ENCODE measurements at regions not wholly inside any gene's neighbourhood (a gene's known extent, or its start where the extent isn't known, plus 50 kb on each side); places are given as distances from the start of the nearest gene placed in this dataset.

GRCh38 chr5:91950328-91950727 is 567.2 kb upstream of the ARRDC3 start (continued):
- no peak for TF ChIP-seq EZH2 (IDR thresholded peaks at IDR 0.05; ENCODE audit: low read depth, unreplicated experiment)
- TF ChIP-seq JUNB (IDR thresholded peaks at IDR 0.05; ENCODE audit: unreplicated experiment) = no peak
- no peak for TF ChIP-seq NANOG (IDR thresholded peaks at IDR 0.05; ENCODE audit: borderline replicate concordance)
- TF ChIP-seq POLR2AphosphoS5 (IDR thresholded peaks at IDR 0.05; ENCODE audit: low read depth) = no peak
- no peak for TF ChIP-seq CTCF (conservative IDR thresholded peaks at IDR 0.05; ENCODE audit: low read depth in 2 of 2)
- TF ChIP-seq STAT1 (IDR thresholded peaks at IDR 0.05; ENCODE audit: unreplicated experiment) = no peak

DNA sequence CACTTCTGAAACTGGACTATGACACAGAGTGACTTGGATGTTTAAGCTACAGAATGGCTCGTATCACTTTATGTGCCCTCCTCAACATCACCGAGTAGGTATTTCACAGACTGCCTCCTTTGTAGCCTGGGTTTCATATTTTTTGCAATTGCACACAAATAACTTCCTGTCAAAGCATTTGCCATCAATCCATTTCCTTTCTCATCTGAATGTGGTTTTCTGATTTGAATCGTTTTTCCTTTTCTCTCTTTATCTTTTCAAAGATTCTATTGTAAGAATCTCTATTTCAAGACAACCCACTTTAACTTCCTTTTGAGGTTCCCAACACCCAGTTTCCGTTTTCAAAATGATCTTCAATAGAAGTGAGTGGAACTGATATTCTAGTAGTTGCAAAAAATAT is 563.8 kb upstream of the ARRDC3 start:
- H3K4me1 Mint-ChIP-seq = peaks cover 4% of the 10 kb centered on the region
- no peak overlapping the region for H3K27ac Mint-ChIP-seq
- H3K9me3 Mint-ChIP-seq = no peaks in the 10 kb centered on the region
- Histone ChIP-seq H3F3A (replicated peaks; ENCODE audit: low read depth) (no peaks in the 10 kb centered on the region), H4K20me1 (replicated peaks; ENCODE audit: insufficient read depth) (no peaks in the 10 kb centered on the region), H3K9me2 (ENCODE audit: insufficient read depth) (no peaks in the 10 kb centered on the region), H3K4me2 (no peak overlapping the region), H3K36me3 (ENCODE audit: insufficient read depth) (no peaks in the 10 kb centered on the region), H3K27me3 (ENCODE audit: insufficient read depth) (no peaks in the 10 kb centered on the region), H2AFZ (no peak overlapping the region), H3K79me2 (replicated peaks; ENCODE audit: insufficient read depth) (no peaks in the 10 kb centered on the region), H3K4me1 (ENCODE audit: insufficient read depth) (peaks cover 8% of the 10 kb centered on the region; the same call in 1 of the 2 replicates), H3K4me3 (no peak overlapping the region), H3K27ac (ENCODE audit: low read depth) (no peak overlapping the region)
- ATAC-seq (no peak), DNase-seq (ENCODE audit: low spot score) (no peak)
- no peaks in the 10 kb centered on the region for H3K36me3 Mint-ChIP-seq (ENCODE audit: low read depth)
- no peaks in the 10 kb centered on the region for H3K27me3 Mint-ChIP-seq (ENCODE audit: insufficient read depth, low read depth, poor library complexity)
- H3K4me3 Mint-ChIP-seq = no peak overlapping the region
- no peak for TF ChIP-seq STAT1 (IDR thresholded peaks at IDR 0.05; ENCODE audit: unreplicated experiment)
- TF ChIP-seq CREB1 (CRISPR knock-in tag; IDR thresholded peaks at IDR 0.05; ENCODE audit: low read depth) = no peak
- TF ChIP-seq ZNF114 (CRISPR knock-in tag; IDR thresholded peaks at IDR 0.05) = no peak
- no peak for TF ChIP-seq EZH2phosphoT487 (IDR thresholded peaks at IDR 0.05; ENCODE audit: unreplicated experiment)
- TF ChIP-seq NANOG (IDR thresholded peaks at IDR 0.05; ENCODE audit: borderline replicate concordance) = no peak
- TF ChIP-seq CTCF (conservative IDR thresholded peaks at IDR 0.05; ENCODE audit: low read depth in 2 of 2) = no peak
- no peak for TF ChIP-seq EZH2 (IDR thresholded peaks at IDR 0.05; ENCODE audit: low read depth, unreplicated experiment)
- no peak for TF ChIP-seq ZNF331 (CRISPR knock-in tag; IDR thresholded peaks at IDR 0.05; ENCODE audit: low read depth)
- TF ChIP-seq REST (IDR thresholded peaks at IDR 0.05; ENCODE audit: unreplicated experiment) = no peak
- TF ChIP-seq, protein P1, sequence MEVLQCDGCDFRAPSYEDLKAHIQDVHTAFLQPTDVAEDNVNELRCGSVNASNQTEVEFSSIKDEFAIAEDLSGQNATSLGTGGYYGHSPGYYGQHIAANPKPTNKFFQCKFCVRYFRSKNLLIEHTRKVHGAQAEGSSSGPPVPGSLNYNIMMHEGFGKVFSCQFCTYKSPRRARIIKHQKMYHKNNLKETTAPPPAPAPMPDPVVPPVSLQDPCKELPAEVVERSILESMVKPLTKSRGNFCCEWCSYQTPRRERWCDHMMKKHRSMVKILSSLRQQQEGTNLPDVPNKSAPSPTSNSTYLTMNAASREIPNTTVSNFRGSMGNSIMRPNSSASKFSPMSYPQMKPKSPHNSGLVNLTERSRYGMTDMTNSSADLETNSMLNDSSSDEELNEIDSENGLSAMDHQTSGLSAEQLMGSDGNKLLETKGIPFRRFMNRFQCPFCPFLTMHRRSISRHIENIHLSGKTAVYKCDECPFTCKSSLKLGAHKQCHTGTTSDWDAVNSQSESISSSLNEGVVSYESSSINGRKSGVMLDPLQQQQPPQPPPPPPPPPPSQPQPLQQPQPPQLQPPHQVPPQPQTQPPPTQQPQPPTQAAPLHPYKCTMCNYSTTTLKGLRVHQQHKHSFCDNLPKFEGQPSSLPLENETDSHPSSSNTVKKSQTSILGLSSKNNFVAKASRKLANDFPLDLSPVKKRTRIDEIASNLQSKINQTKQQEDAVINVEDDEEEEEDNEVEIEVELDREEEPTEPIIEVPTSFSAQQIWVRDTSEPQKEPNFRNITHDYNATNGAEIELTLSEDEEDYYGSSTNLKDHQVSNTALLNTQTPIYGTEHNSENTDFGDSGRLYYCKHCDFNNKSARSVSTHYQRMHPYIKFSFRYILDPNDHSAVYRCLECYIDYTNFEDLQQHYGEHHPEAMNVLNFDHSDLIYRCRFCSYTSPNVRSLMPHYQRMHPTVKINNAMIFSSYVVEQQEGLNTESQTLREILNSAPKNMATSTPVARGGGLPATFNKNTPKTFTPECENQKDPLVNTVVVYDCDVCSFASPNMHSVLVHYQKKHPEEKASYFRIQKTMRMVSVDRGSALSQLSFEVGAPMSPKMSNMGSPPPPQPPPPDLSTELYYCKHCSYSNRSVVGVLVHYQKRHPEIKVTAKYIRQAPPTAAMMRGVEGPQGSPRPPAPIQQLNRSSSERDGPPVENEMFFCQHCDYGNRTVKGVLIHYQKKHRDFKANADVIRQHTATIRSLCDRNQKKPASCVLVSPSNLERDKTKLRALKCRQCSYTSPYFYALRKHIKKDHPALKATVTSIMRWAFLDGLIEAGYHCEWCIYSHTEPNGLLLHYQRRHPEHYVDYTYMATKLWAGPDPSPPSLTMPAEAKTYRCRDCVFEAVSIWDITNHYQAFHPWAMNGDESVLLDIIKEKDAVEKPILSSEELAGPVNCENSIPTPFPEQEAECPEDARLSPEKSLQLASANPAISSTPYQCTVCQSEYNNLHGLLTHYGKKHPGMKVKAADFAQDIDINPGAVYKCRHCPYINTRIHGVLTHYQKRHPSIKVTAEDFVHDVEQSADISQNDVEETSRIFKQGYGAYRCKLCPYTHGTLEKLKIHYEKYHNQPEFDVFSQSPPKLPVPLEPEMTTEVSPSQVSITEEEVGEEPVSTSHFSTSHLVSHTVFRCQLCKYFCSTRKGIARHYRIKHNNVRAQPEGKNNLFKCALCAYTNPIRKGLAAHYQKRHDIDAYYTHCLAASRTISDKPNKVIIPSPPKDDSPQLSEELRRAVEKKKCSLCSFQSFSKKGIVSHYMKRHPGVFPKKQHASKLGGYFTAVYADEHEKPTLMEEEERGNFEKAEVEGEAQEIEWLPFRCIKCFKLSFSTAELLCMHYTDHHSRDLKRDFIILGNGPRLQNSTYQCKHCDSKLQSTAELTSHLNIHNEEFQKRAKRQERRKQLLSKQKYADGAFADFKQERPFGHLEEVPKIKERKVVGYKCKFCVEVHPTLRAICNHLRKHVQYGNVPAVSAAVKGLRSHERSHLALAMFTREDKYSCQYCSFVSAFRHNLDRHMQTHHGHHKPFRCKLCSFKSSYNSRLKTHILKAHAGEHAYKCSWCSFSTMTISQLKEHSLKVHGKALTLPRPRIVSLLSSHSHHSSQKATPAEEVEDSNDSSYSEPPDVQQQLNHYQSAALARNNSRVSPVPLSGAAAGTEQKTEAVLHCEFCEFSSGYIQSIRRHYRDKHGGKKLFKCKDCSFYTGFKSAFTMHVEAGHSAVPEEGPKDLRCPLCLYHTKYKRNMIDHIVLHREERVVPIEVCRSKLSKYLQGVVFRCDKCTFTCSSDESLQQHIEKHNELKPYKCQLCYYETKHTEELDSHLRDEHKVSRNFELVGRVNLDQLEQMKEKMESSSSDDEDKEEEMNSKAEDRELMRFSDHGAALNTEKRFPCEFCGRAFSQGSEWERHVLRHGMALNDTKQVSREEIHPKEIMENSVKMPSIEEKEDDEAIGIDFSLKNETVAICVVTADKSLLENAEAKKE (CRISPR knock-in tag; IDR thresholded peaks at IDR 0.05) = no peak

Data from GM23338 (cell line).